IMR-90 (cell line): ENCODE measurements at regions not wholly inside any gene's neighbourhood (a gene's known extent, or its start where the extent isn't known, plus 50 kb on each side); places are given as distances from the start of the nearest gene placed in this dataset.
"Not testable (repeated sequence)": the region's sequence is repeated elsewhere in the genome, so short reads cannot be mapped to it uniquely, and the experiment has no call there.

Experiments used
- ATAC-seq: fragments of 200-7000 bp; cut with Tn5 transposase; 2 replicates; pipeline ENCODE4 v1.9.1; 2020; ENCODE audit warnings: low read depth, mild to moderate bottlenecking, moderate library complexity
- BruUV-seq: library from RNA; stranded (reverse); fragments of 400-500 nt; replicated peaks from 2 replicates; lab custom pipeline; 2021; lab: Mats Ljungman, UMichigan
- CTCF ChIA-PET: fragments of 300-600 bp; formaldehyde crosslinking; extraction: SDS; loops from one replicate; lab custom pipeline; 2021; ENCODE audit warnings: antibody characterized with exemption; lab: Yijun Ruan, JAX
- POLR2A ChIA-PET: fragments of 300-600 bp; sonication (Branson Sonifier 250); formaldehyde crosslinking; loops from one replicate; lab custom pipeline; 2022; ENCODE audit warnings: antibody characterized with exemption; ENCODE audit not compliant: unreplicated experiment; lab: Charles Lee
- DNase-seq: peaks from one replicate; pipeline ENCODE4 v3.0.0; 2013
- H2AFZ ChIP-seq: replicated peaks from 2 replicates; pipeline ENCODE3; 2013; ENCODE audit warnings: low read length, mild to moderate bottlenecking; ENCODE audit not compliant: poor library complexity
- H2AK5ac ChIP-seq: 2 replicates; pipeline ENCODE4 v1.6.1; 2013; ENCODE audit warnings: low read depth, low read length, inconsistent platforms
- H2AK9ac ChIP-seq: replicated peaks from 2 replicates; pipeline ENCODE3; 2013; ENCODE audit warnings: mild to moderate bottlenecking, low read depth, low read length, moderate library complexity; ENCODE audit not compliant: poor library complexity
- H2BK120ac ChIP-seq: 2 replicates; pipeline ENCODE4 v1.6.1; 2013; ENCODE audit warnings: low read depth, low read length, inconsistent platforms
- H2BK15ac ChIP-seq: 3 replicates; pipeline ENCODE4 v1.6.1; 2013; ENCODE audit warnings: low read depth, low read length, inconsistent platforms
- H2BK20ac ChIP-seq: 2 replicates; pipeline ENCODE4 v1.6.1; 2013; ENCODE audit warnings: low read depth, mild to moderate bottlenecking, inconsistent platforms, low read length, moderate library complexity
- H2BK5ac ChIP-seq: 2 replicates; pipeline ENCODE4 v1.6.1; 2013; ENCODE audit warnings: mild to moderate bottlenecking, low read depth, low read length, inconsistent platforms; ENCODE audit not compliant: poor library complexity, severe bottlenecking
- H3K14ac ChIP-seq: replicated peaks from 2 replicates; pipeline ENCODE4 v1.6.1; 2013; ENCODE audit warnings: low read depth, low read length, inconsistent platforms
- H3K18ac ChIP-seq: 2 replicates; pipeline ENCODE4 v1.6.1; 2013; ENCODE audit warnings: low read depth, low read length, control low read depth
- H3K23ac ChIP-seq: 2 replicates; pipeline ENCODE4 v1.6.1; 2013; ENCODE audit warnings: low read depth, low read length, inconsistent platforms
- H3K27ac ChIP-seq: 2 replicates; pipeline ENCODE4 v1.5.1; 2013; ENCODE audit warnings: mild to moderate bottlenecking, control low read depth, low read length; ENCODE audit not compliant: insufficient read depth
- H3K27me3 ChIP-seq: 2 replicates; pipeline ENCODE4 v1.6.1; 2013; ENCODE audit warnings: low read length; ENCODE audit not compliant: control insufficient read depth, insufficient read depth
- H3K36me3 ChIP-seq: 2 replicates; pipeline ENCODE4 v1.6.1; 2013; ENCODE audit warnings: low read length, mixed read lengths; ENCODE audit not compliant: control insufficient read depth, insufficient read depth
- H3K4ac ChIP-seq: 2 replicates; pipeline ENCODE4 v1.6.1; 2013; ENCODE audit warnings: low read depth, low read length, inconsistent platforms
- H3K4me1 ChIP-seq: 2 replicates; pipeline ENCODE4 v1.6.1; 2013; ENCODE audit warnings: low read length, mixed read lengths; ENCODE audit not compliant: control insufficient read depth, insufficient read depth
- H3K4me2 ChIP-seq: 2 replicates; pipeline ENCODE4 v1.6.1; 2013; ENCODE audit warnings: low read depth, mild to moderate bottlenecking, control low read depth, low read length, moderate library complexity
- H3K4me3 ChIP-seq: 2 replicates; pipeline ENCODE4 v1.5.1; 2013; ENCODE audit warnings: low read depth, mild to moderate bottlenecking, control low read depth, low read length, moderate library complexity; ENCODE audit not compliant: insufficient read depth
- H3K56ac ChIP-seq: 2 replicates; pipeline ENCODE4 v1.6.1; 2013; ENCODE audit warnings: low read length, inconsistent platforms; ENCODE audit not compliant: insufficient read depth; ENCODE audit errors: extremely low read depth
- H3K79me1 ChIP-seq, 2 experiments: 2 replicates each; pipeline ENCODE4 v1.6.1; 2013; ENCODE audit warnings: low read length in 2 of 2, inconsistent platforms in 1 of 2, low read depth in 1 of 2
- H3K9ac ChIP-seq: 2 replicates; pipeline ENCODE4 v1.6.1; 2013; ENCODE audit warnings: low read depth, low read length, control low read depth
- H3K9me1 ChIP-seq: 2 replicates; pipeline ENCODE4 v1.6.1; 2013; ENCODE audit warnings: low read length, inconsistent platforms; ENCODE audit not compliant: insufficient read depth
- H3K9me3 ChIP-seq: 2 replicates; pipeline ENCODE4 v1.6.1; 2013; ENCODE audit warnings: low read length; ENCODE audit not compliant: control insufficient read depth, insufficient read depth
- H4K20me1 ChIP-seq: 2 replicates; pipeline ENCODE4 v1.6.1; 2013; ENCODE audit warnings: low read length, inconsistent platforms; ENCODE audit not compliant: insufficient read depth
- H4K5ac ChIP-seq: 2 replicates; pipeline ENCODE4 v1.6.1; 2013; ENCODE audit warnings: mild to moderate bottlenecking, low read depth, low read length, control low read depth
- H4K8ac ChIP-seq, 2 experiments: 2 replicates each; pipeline ENCODE4 v1.6.1; 2013; ENCODE audit warnings: low read depth in 2 of 2, low read length in 2 of 2, control low read depth in 1 of 2, inconsistent platforms in 1 of 2
- H4K91ac ChIP-seq: 2 replicates; pipeline ENCODE4 v1.6.1; 2013; ENCODE audit warnings: low read depth, low read length, inconsistent platforms; ENCODE audit not compliant: insufficient read depth
- WGBS, 2 experiments: methylation state at CpG; one replicate each; pipeline versions ENCODE4 v1.1.5 to v1.1.7; 2013; ENCODE audit warnings: missing lambda C conversion rate in 2 of 2; ENCODE audit not compliant: insufficient read length in 1 of 2; ENCODE audit errors: extremely low coverage in 2 of 2; 5-methylcytosine and 5-hydroxymethylcytosine counted together
- dilution Hi-C: fragments of 300-500 bp; cut with HindIII; formaldehyde crosslinking; loops from one replicate; pipeline ENCODE4 v1.14.3; 2018; ENCODE audit warnings: low sequenced_read_pairs; ENCODE audit not compliant: unreplicated experiment
- in situ Hi-C: fragments of 300-500 bp; cut with MboI; formaldehyde crosslinking; loops from 3 replicates; pipeline ENCODE4 v1.14.3; 2019; ENCODE audit warnings: low sequenced_read_pairs, inconsistent platforms, mixed read lengths
- intact Hi-C: fragments of 100-400 bp; cut with micrococcal nuclease; formaldehyde crosslinking; loops from 2 replicates; pipeline ENCODE4 v1.10.0; 2022

GRCh38 chr4:122076835-122077234 lies 75.3 kb upstream of the BLTP1 start:
- peak; percentile 8 for DNase-seq
- CTCF ChIA-PET, H4K91ac ChIP-seq, POLR2A ChIA-PET, H4K5ac ChIP-seq, BruUV-seq, in situ Hi-C loops, H2BK5ac ChIP-seq, H3K18ac ChIP-seq, H4K8ac ChIP-seq, H3K4me3 ChIP-seq, H2AK5ac ChIP-seq, H3K23ac ChIP-seq, H3K36me3 ChIP-seq, H3K4ac ChIP-seq, H3K9me3 ChIP-seq, H4K20me1 ChIP-seq, H3K56ac ChIP-seq, H3K27ac ChIP-seq, H3K14ac ChIP-seq, H2BK20ac ChIP-seq, dilution Hi-C loops, H2AK9ac ChIP-seq, H3K9me1 ChIP-seq, H2BK15ac ChIP-seq, H3K79me1 ChIP-seq, intact Hi-C loops, H3K27me3 ChIP-seq, H3K9ac ChIP-seq, H2AFZ ChIP-seq, H3K4me2 ChIP-seq, H2BK120ac ChIP-seq, H3K4me1 ChIP-seq: not testable (repeated sequence)
- ATAC-seq, result peak; percentile 57
- no CpG with 5 or more reads among the region's 2 CpGs for WGBS, 2 experiments
